Transverse colon (tissue), 4 donors: ENCODE measurements at regions not wholly inside any gene's neighbourhood (a gene's known extent, or its start where the extent isn't known, plus 50 kb on each side); places are given as distances from the start of the nearest gene placed in this dataset.

Experiments
- DNase-seq: peaks from one replicate; pipeline ENCODE4 v3.0.0-alpha.2; 2019
- H3K27ac ChIP-seq, 4 donors: fragments of 200-600 bp; sonication (generic); 2 replicates each; pipeline ENCODE4 v1.5.1; 2016 to 2018; ENCODE audit warnings: inconsistent platforms in 4 of 4
- H3K27me3 ChIP-seq: fragments of 200-600 bp; sonication (generic); 2 replicates; pipeline ENCODE4 v1.5.1; 2017; ENCODE audit warnings: inconsistent platforms
- H3K36me3 ChIP-seq, 4 donors: fragments of 200-600 bp; sonication (generic); 2 replicates each; pipeline ENCODE4 v1.5.1; 2017 to 2019; ENCODE audit warnings: inconsistent platforms in 4 of 4
- H3K4me1 ChIP-seq, 4 donors: fragments of 200-600 bp; sonication (generic); 2 replicates each; pipeline ENCODE4 v1.5.1; 2017 to 2020; ENCODE audit warnings: inconsistent platforms in 4 of 4
- H3K4me3 ChIP-seq, 4 donors: fragments of 200-600 bp; sonication (generic); 1 replicate in 1 of 4; 2 replicates in 3 of 4; pipeline versions ENCODE4 v1.5.1 to v1.6.1; 2017 to 2019; ENCODE audit warnings: inconsistent platforms in 4 of 4
- H3K9me3 ChIP-seq, 2 donors: fragments of 200-600 bp; sonication (generic); 2 replicates each; pipeline ENCODE4 v1.5.1; 2017 to 2019; ENCODE audit warnings: inconsistent platforms in 2 of 2
- CTCF ChIP-seq, 5 experiments: fragments of 200-600 bp in 3 of 5; fragments of 450-650 bp in 2 of 5; sonication (generic) in 3 of 5; IDR thresholded peaks; 1 replicate in 2 of 5; 2 replicates in 3 of 5; pipeline ENCODE4 v1.5.1; 2016 to 2017; ENCODE audit warnings: antibody characterized with exemption in 5 of 5, inconsistent platforms in 3 of 5, mild to moderate bottlenecking in 2 of 5, moderate library complexity in 1 of 5
- EP300 ChIP-seq: sonication (generic); formaldehyde crosslinking; IDR thresholded peaks from one replicate; pipeline ENCODE4 v1.6.1; 2017; ENCODE audit warnings: antibody characterized with exemption, low read depth
- POLR2A ChIP-seq: fragments of 450-650 bp; IDR thresholded peaks from one replicate; pipeline ENCODE4 v1.6.1; 2016; ENCODE audit warnings: antibody characterized with exemption, mild to moderate bottlenecking, moderate library complexity
- POLR2AphosphoS5 ChIP-seq, 3 donors: sonication (generic); formaldehyde crosslinking; IDR thresholded peaks; one replicate each; pipeline ENCODE4 v1.6.1; 2016; ENCODE audit warnings: antibody characterized with exemption in 3 of 3
- WGBS, 2 donors: methylation state at CpG; one replicate each; pipeline ENCODE4 v1.1.5; 2018; ENCODE audit warnings: low coverage in 1 of 2; 5-methylcytosine and 5-hydroxymethylcytosine counted together
- in situ Hi-C, 4 donors: fragments of 200-750 bp; cut with MboI; loops; one replicate each; pipeline versions ENCODE4 v1.15.0 to v1.15.1; 2017; ENCODE audit warnings: low sequenced_read_pairs in 3 of 4, low pct_ligation_motif_present in 1 of 4, low pct_unique_long_range_greater_than_20kb in 1 of 4
- intact Hi-C: fragments of 100-400 bp; cut with DNase I; formaldehyde crosslinking; loops from one replicate; pipeline ENCODE4 v1.15.1; 2023; ENCODE audit warnings: low total_unique reads

DNA sequence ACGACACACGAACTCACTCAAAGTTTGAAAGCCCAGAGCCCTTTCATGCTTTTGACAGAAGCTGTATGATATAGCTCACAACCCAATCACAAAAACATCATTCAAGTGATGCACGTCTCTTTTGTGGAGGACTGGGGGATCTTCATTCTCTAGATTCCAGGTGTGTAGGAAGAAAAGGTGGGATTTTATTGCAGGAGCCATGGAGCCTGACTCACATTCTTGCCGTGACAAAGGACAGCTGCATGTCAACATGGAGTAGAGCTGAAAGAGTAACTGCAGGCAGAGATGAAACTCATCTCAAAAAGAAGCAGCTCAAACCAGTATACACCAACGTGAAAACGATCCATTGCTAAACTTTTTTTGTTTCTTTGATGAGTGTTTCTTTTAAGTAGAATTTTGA lies 50.9 kb upstream of the PDE1A start:
- no peaks in the 10 kb centered on the region for H3K36me3 ChIP-seq
- TF ChIP-seq CTCF (IDR thresholded peaks at IDR 0.05) (no peak), POLR2AphosphoS5 (IDR thresholded peaks at IDR 0.05) (no peak), POLR2A (no peak), EP300 (no peak)
- in situ Hi-C loops (no loop called here), intact Hi-C loops (no loop called here)
- H3K4me1 ChIP-seq: no peaks in the 10 kb centered on the region
- 66 to 70% methylated on average over 4 to 6 of the region's 6 CpGs for WGBS, 2 donors
- H3K9me3 ChIP-seq: no peaks in the 10 kb centered on the region
- H3K4me3 ChIP-seq: no peak overlapping the region
- H3K27ac ChIP-seq: no peak overlapping the region
- no peak for DNase-seq
- H3K27me3 ChIP-seq: no peaks in the 10 kb centered on the region

DNA sequence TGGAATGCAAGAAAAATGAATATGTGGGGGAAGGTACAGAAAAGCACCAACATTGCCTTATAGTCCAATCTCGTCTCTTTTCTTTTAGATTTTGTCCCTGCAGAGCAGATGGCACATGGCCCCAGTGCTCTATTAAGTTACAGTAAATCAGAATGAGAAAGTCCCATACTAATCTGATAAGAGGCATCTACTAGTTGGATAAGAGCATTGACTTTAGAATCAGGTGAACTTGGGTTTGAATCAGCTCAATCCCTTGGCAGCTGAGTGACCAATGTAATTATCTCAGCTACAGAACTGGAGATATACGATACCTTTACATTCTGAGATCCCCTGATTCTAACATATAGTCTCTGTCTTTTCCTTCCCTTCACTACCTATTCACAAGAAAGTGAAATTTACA lies 54.8 kb upstream of the PDE1A start:
- in situ Hi-C loops: no loop called here
- no peaks in the 10 kb centered on the region for H3K36me3 ChIP-seq

DNA sequence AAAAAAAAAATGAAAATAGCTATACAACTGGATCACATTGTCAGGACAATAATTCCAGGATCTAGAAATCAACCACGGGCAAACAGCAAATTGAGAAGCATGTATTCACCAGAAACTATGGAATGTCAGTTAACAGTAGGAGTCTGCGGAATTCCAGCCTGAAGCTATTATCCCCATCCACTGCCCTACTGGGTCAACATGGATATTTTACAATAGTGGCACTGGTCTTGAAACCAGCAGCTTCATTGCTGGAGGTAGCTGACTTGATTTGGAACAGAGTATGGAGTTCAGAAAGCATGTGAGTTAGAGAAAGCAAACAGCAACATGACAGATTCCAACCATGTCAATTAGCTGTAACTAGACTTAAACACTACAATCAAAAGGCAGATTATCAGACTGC lies 55.7 kb upstream of the PDE1A start:
- intact Hi-C loops (no loop called here), in situ Hi-C loops (no loop called here)
- DNase-seq: no peak
- WGBS, 2 donors: 92% methylated on average over 2 of the region's 2 CpGs
- Histone ChIP-seq H3K36me3 (no peaks in the 10 kb centered on the region), H3K4me3 (no peak overlapping the region), H3K4me1 (no peaks in the 10 kb centered on the region), H3K27me3 (no peaks in the 10 kb centered on the region), H3K27ac (no peak overlapping the region), H3K9me3 (no peaks in the 10 kb centered on the region)
- no peak for TF ChIP-seq CTCF (IDR thresholded peaks at IDR 0.05)
- no peak for TF ChIP-seq POLR2AphosphoS5 (IDR thresholded peaks at IDR 0.05)
- TF ChIP-seq POLR2A: no peak
- no peak for TF ChIP-seq EP300

More for the DNA sequence above, 54.8 kb upstream of the PDE1A start:
- WGBS, 2 donors: 85 to 94% methylated on average over 2 of the region's 2 CpGs
- Histone ChIP-seq H3K4me1 (no peaks in the 10 kb centered on the region), H3K27me3 (no peaks in the 10 kb centered on the region), H3K27ac (no peak overlapping the region), H3K9me3 (no peaks in the 10 kb centered on the region), H3K4me3 (no peak overlapping the region)
- DNase-seq: no peak
- TF ChIP-seq POLR2A (no peak), POLR2AphosphoS5 (IDR thresholded peaks at IDR 0.05) (no peak), EP300 (no peak), CTCF (IDR thresholded peaks at IDR 0.05) (no peak)
- intact Hi-C loops: no loop called here

DNA sequence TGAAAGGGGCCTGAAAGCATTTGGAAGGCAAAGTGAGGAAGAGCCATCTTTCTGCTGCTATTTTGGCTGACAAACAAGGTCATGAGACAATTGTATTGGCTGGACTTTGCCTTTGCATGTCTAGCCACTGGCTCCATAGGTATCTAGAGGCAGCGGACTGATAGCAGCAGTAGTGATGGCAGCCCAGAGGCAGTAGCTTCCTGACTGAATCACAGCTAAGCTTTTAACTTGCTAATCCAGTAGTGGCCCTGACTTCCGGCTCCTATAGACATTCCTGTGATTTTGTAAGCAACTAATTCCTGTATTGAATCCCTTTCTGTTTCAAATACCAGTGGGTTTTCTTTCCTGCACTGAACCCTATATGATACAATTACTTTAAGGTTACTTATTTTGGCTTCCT lies 69.8 kb upstream of the PDE1A start:
- WGBS, 2 donors: 75 to 88% methylated on average over 1 to 2 of the region's 2 CpGs

More for the DNA sequence above, 69.8 kb upstream of the PDE1A start:
- in situ Hi-C loops: no loop called here
- DNase-seq: no peak
- no peaks in the 10 kb centered on the region for H3K36me3 ChIP-seq
- intact Hi-C loops: no loop called here
- no peak overlapping the region for H3K4me3 ChIP-seq
- no peak overlapping the region for H3K27ac ChIP-seq
- no peaks in the 10 kb centered on the region for H3K9me3 ChIP-seq
- H3K4me1 ChIP-seq: no peaks in the 10 kb centered on the region
- no peak for TF ChIP-seq POLR2A
- TF ChIP-seq POLR2AphosphoS5 (IDR thresholded peaks at IDR 0.05): no peak
- TF ChIP-seq CTCF (IDR thresholded peaks at IDR 0.05): no peak
- TF ChIP-seq EP300: no peak
- no peaks in the 10 kb centered on the region for H3K27me3 ChIP-seq
